SK-N-SH (cell line): ENCODE measurements at regions not wholly inside any gene's neighbourhood (a gene's known extent, or its start where the extent isn't known, plus 50 kb on each side); places are given as distances from the start of the nearest gene placed in this dataset.

Experiments
- GABPA ChIP-seq: IDR thresholded peaks from 2 replicates; pipeline ENCODE4 v1.4.0; 2012; ENCODE audit warnings: low read depth, mild to moderate bottlenecking
- PBX3 ChIP-seq: IDR thresholded peaks from 2 replicates; pipeline ENCODE4; 2012
- RCOR1 ChIP-seq: fragments of 150-350 bp; IDR thresholded peaks from 2 replicates; pipeline ENCODE4 v1.6.1; 2017; ENCODE audit warnings: antibody characterized with exemption, low read length
- SIN3A ChIP-seq: IDR thresholded peaks from 2 replicates; pipeline ENCODE4 v1.6.1; 2012; ENCODE audit warnings: low read depth, mild to moderate bottlenecking, low read length, moderate library complexity, borderline replicate concordance
- SMC3 ChIP-seq: IDR thresholded peaks from 2 replicates; pipeline ENCODE4 v1.6.1; 2012; ENCODE audit warnings: low read depth, low read length, improper control_type of control experiment
- TAF1 ChIP-seq: IDR thresholded peaks from 2 replicates; pipeline ENCODE4 v1.6.1; 2012; ENCODE audit warnings: low read depth, mild to moderate bottlenecking, low read length, moderate library complexity, borderline replicate concordance

- TF ChIP-seq SIN3A (no peak), PBX3 (no peak), RCOR1 (no peak), SMC3 (no peak), GABPA (no peak), TAF1 (no peak)
Measured at GRCh38 chr4:33029976-33030375, 2309.8 kb downstream of the PCDH7 start.
